Ovary (tissue), 7 donors: ENCODE measurements at regions not wholly inside any gene's neighbourhood (a gene's known extent, or its start where the extent isn't known, plus 50 kb on each side); places are given as distances from the start of the nearest gene placed in this dataset.

Experiments
- DNase-seq, 5 donors: peaks; one replicate each; pipeline ENCODE4 v3.0.0-alpha.2; 2019 to 2020
- H3K27ac ChIP-seq, 2 donors: fragments of 200-600 bp; one replicate each; pipeline versions ENCODE4 v1.5.1 to v1.8.0; 2019 to 2022
- H3K27me3 ChIP-seq: fragments of 200-600 bp; one replicate; pipeline ENCODE4 v1.8.0; 2022
- H3K36me3 ChIP-seq: fragments of 200-600 bp; sonication (generic); one replicate; pipeline ENCODE4 v1.5.1; 2019
- H3K4me1 ChIP-seq: one replicate; pipeline ENCODE4 v1.8.1; 2013; ENCODE audit warnings: mild to moderate bottlenecking, moderate library complexity; ENCODE audit not compliant: insufficient read depth
- H3K4me3 ChIP-seq: fragments of 200-600 bp; sonication (generic); one replicate; pipeline ENCODE4 v1.5.1; 2017
- H3K9me3 ChIP-seq, 2 donors: fragments of 200-600 bp in 1 of 2; sonication (generic) in 1 of 2; one replicate each; pipeline versions ENCODE4 v1.5.1 to v1.8.1; 2013 to 2019; ENCODE audit warnings: mild to moderate bottlenecking in 1 of 2, moderate library complexity in 1 of 2
- CTCF ChIP-seq, 3 donors: fragments of 450-650 bp in 2 of 3; fragments of 200-600 bp in 1 of 3; IDR thresholded peaks; one replicate each; pipeline versions ENCODE4 v1.5.1 to v1.8.0; 2016 to 2022; ENCODE audit warnings: antibody characterized with exemption in 3 of 3, mild to moderate bottlenecking in 1 of 3
- EP300 ChIP-seq: sonication (generic); formaldehyde crosslinking; IDR thresholded peaks from one replicate; pipeline ENCODE4 v1.6.1; 2017; ENCODE audit warnings: antibody characterized with exemption
- POLR2A ChIP-seq: fragments of 450-650 bp; IDR thresholded peaks from one replicate; pipeline ENCODE4 v1.6.1; 2017; ENCODE audit warnings: antibody characterized with exemption, mild to moderate bottlenecking, moderate library complexity
- WGBS, 3 donors: extraction: QIAGEN DNeasy Blood & Tissue Kit in 1 of 3; methylation state at CpG; one replicate each; pipeline versions ENCODE4 v1.1.5 to v1.1.7; 2013 to 2017; 5-methylcytosine and 5-hydroxymethylcytosine counted together
- intact Hi-C, 4 donors: fragments of 100-400 bp; cut with DNase I; formaldehyde crosslinking; loops; one replicate each; pipeline versions ENCODE4 v1.11.0 to v1.15.1; 2022 to 2023
- donor health status: DM: no; HTN: no; CAD: no; lungs with moderate emphysema.
- donor health status: DM: no; HTN: no; CAD: no.
- donor health status: Bipolar disorder and iron deficiency.
- donor health status: DM: no; HTN: no; CAD: no.
- donor health status: DM: yes; HTN: yes; CAD: no.

GRCh38 chr6:74745670-74746069 is 460.2 kb downstream of the COL12A1 start:
- Histone ChIP-seq H3K36me3 (no peaks in the 10 kb centered on the region), H3K9me3 (no peaks in the 10 kb centered on the region), H3K27ac (no peak overlapping the region), H3K4me1 (no peaks in the 10 kb centered on the region), H3K27me3 (no peaks in the 10 kb centered on the region), H3K4me3 (no peak overlapping the region)
- DNase-seq: no peak
- intact Hi-C loops: loop anchor here in 1 of 4 donors (10.0 kb wide), 1 partner anchor 59 kb away; no protein-coding TSS in a partner anchor
- TF ChIP-seq EP300: no peak
- no peak for TF ChIP-seq CTCF (IDR thresholded peaks at IDR 0.05)
- no peak for TF ChIP-seq POLR2A
- WGBS, 3 donors: 16 to 27% (median 19%) methylated on average over 1 of the region's 1 CpG

GRCh38 chr6:74742793-74743508 is 462.9 kb downstream of the COL12A1 start:
- no peaks in the 10 kb centered on the region for H3K4me1 ChIP-seq
- WGBS, 3 donors: 79 to 91% (median 90%) methylated on average over 3 of the region's 3 CpGs
- no peaks in the 10 kb centered on the region for H3K27me3 ChIP-seq
- no peak overlapping the region for H3K4me3 ChIP-seq
- H3K27ac ChIP-seq: no peak overlapping the region
- TF ChIP-seq EP300 (no peak), POLR2A (no peak), CTCF (IDR thresholded peaks at IDR 0.05) (no peak)
- DNase-seq: no peak
- intact Hi-C loops: loop anchor here in 1 of 4 donors (10.0 kb wide), 1 partner anchor 62 kb away; no protein-coding TSS in a partner anchor
- H3K36me3 ChIP-seq: no peaks in the 10 kb centered on the region
- H3K9me3 ChIP-seq: no peaks in the 10 kb centered on the region

GRCh38 chr6:74741646-74742045 is 464.2 kb downstream of the COL12A1 start:
- TF ChIP-seq CTCF (IDR thresholded peaks at IDR 0.05): no peak
- no peak for TF ChIP-seq POLR2A
- no peak for TF ChIP-seq EP300
- intact Hi-C loops: loop anchor here in 1 of 4 donors (10.0 kb wide), 1 partner anchor 63 kb away; no protein-coding TSS in a partner anchor
- no peaks in the 10 kb centered on the region for H3K27me3 ChIP-seq
- WGBS, 3 donors: 53 to 64% (median 58%) methylated on average over 1 of the region's 1 CpG
- no peak overlapping the region for H3K4me3 ChIP-seq
- H3K4me1 ChIP-seq: no peaks in the 10 kb centered on the region
- no peaks in the 10 kb centered on the region for H3K9me3 ChIP-seq
- DNase-seq: no peak
- no peaks in the 10 kb centered on the region for H3K36me3 ChIP-seq
- H3K27ac ChIP-seq: no peak overlapping the region

- Histone ChIP-seq H3K27me3 (no peaks in the 10 kb centered on the region), H3K4me3 (no peak overlapping the region), H3K36me3 (no peaks in the 10 kb centered on the region), H3K9me3 (no peaks in the 10 kb centered on the region), H3K27ac (peak overlapping the region in 1 of 2 donors; percentile 61), H3K4me1 (peaks cover 3% of the 10 kb centered on the region)
- TF ChIP-seq EP300 (peak; percentile 45), POLR2A (no peak), CTCF (IDR thresholded peaks at IDR 0.05) (no peak)
- 8 to 12% (median 10%) methylated on average over 2 of the region's 2 CpGs for WGBS, 3 donors
- intact Hi-C loops: loop anchor here in 1 of 4 donors (10.0 kb wide), 1 partner anchor 469 kb away; the partner anchor contains the start of gene COL12A1
- DNase-seq: peak in 2 of 5 donors; percentile 9 to 59
Observed at GRCh38 chr6:74735304-74735703, 470.5 kb downstream of the COL12A1 start.
